PC-3 (cell line): ENCODE measurements at regions not wholly inside any gene's neighbourhood (a gene's known extent, or its start where the extent isn't known, plus 50 kb on each side); places are given as distances from the start of the nearest gene placed in this dataset.

ENCODE experiments used
- ATAC-seq: fragments of 200-7000 bp; cut with Tn5 transposase; 2 replicates; pipeline ENCODE4 v1.9.1; 2020; ENCODE audit warnings: mild to moderate bottlenecking, moderate library complexity
- BruUV-seq: library from RNA; stranded (reverse); fragments of 400-500 nt; replicated peaks from 2 replicates; lab custom pipeline; 2021; lab: Mats Ljungman, UMichigan
- CTCF ChIA-PET: fragments of 300-600 bp; sonication (Branson Sonifier 250); formaldehyde crosslinking; loops from one replicate; lab custom pipeline; 2022; ENCODE audit warnings: antibody characterized with exemption; lab: Charles Lee
- POLR2A ChIA-PET: fragments of 300-600 bp; sonication (Branson Sonifier 250); formaldehyde crosslinking; loops from one replicate; lab custom pipeline; 2022; ENCODE audit warnings: antibody characterized with exemption; ENCODE audit not compliant: unreplicated experiment; lab: Charles Lee
- DNase-seq: peaks from one replicate; pipeline ENCODE4 v3.0.0-alpha.2; 2015
- H2AFZ ChIP-seq: fragments of 300-600 bp; sonication (generic); 2 replicates; pipeline ENCODE4 v1.6.0; 2016; ENCODE audit warnings: antibody characterized with exemption, low read length
- H3F3A ChIP-seq: fragments of 300-600 bp; sonication (generic); one replicate; pipeline ENCODE4 v1.6.0; 2017; ENCODE audit warnings: antibody characterized with exemption, low read length, control low read depth, mild to moderate bottlenecking; ENCODE audit not compliant: unreplicated experiment
- H3K27ac ChIP-seq: fragments of 300-600 bp; sonication (generic); 2 replicates; pipeline ENCODE4 v1.5.1; 2016; ENCODE audit warnings: mild to moderate bottlenecking, low read length
- H3K27me3 ChIP-seq: fragments of 300-600 bp; sonication (generic); 2 replicates; pipeline ENCODE4 v1.6.1; 2016; ENCODE audit warnings: low read length, mixed read lengths
- H3K36me3 ChIP-seq: fragments of 300-600 bp; sonication (generic); 2 replicates; pipeline ENCODE4 v1.6.1; 2016; ENCODE audit warnings: low read depth, mixed run types, low read length, mixed read lengths
- H3K4me1 ChIP-seq: fragments of 300-600 bp; sonication (generic); 2 replicates; pipeline ENCODE4 v1.5.1; 2016; ENCODE audit warnings: low read length; ENCODE audit not compliant: insufficient read depth
- H3K4me2 ChIP-seq: fragments of 300-600 bp; sonication (generic); 2 replicates; pipeline ENCODE4 v1.6.0; 2016; ENCODE audit warnings: low read length
- H3K4me3 ChIP-seq: fragments of 300-600 bp; sonication (generic); 2 replicates; pipeline ENCODE4 v1.5.1; 2016; ENCODE audit warnings: mild to moderate bottlenecking, low read length, mixed read lengths
- H3K79me2 ChIP-seq: fragments of 300-600 bp; sonication (generic); 2 replicates; pipeline ENCODE4 v1.6.1; 2017; ENCODE audit warnings: low read length, mixed read lengths
- H3K9ac ChIP-seq: fragments of 300-600 bp; sonication (generic); 2 replicates; pipeline ENCODE4 v1.6.0; 2016; ENCODE audit warnings: mild to moderate bottlenecking, low read length
- H3K9me2 ChIP-seq: fragments of 300-600 bp; sonication (generic); replicated peaks from 2 replicates; pipeline ENCODE4 v1.6.1; 2016; ENCODE audit warnings: mixed run types, low read length, mixed read lengths
- H3K9me3 ChIP-seq: fragments of 300-600 bp; sonication (generic); 2 replicates; pipeline ENCODE4 v1.6.1; 2016; ENCODE audit warnings: low read length, mixed read lengths
- H4K20me1 ChIP-seq: fragments of 300-600 bp; sonication (generic); 2 replicates; pipeline ENCODE4 v1.6.1; 2016; ENCODE audit warnings: low read length, mixed read lengths
- CTCF ChIP-seq: fragments of 300-600 bp; sonication (generic); conservative IDR thresholded peaks from 2 replicates; pipeline ENCODE4 v1.5.1; 2017; ENCODE audit warnings: antibody characterized with exemption, low read depth, mild to moderate bottlenecking, low read length
- EZH2 ChIP-seq: fragments of 300-600 bp; sonication (generic); IDR thresholded peaks from one replicate; pipeline ENCODE4 v1.6.1; 2017; ENCODE audit warnings: antibody characterized with exemption, mild to moderate bottlenecking, low read length; ENCODE audit not compliant: unreplicated experiment
- EZH2phosphoT487 ChIP-seq: fragments of 300-600 bp; sonication (generic); IDR thresholded peaks from 2 replicates; pipeline ENCODE4 v1.6.1; 2018; ENCODE audit warnings: mild to moderate bottlenecking, antibody characterized with exemption, low read length, borderline replicate concordance
- intact Hi-C: fragments of 100-400 bp; cut with micrococcal nuclease; formaldehyde crosslinking; loops from 2 replicates; pipeline ENCODE4 v1.9.0; 2023

DNA sequence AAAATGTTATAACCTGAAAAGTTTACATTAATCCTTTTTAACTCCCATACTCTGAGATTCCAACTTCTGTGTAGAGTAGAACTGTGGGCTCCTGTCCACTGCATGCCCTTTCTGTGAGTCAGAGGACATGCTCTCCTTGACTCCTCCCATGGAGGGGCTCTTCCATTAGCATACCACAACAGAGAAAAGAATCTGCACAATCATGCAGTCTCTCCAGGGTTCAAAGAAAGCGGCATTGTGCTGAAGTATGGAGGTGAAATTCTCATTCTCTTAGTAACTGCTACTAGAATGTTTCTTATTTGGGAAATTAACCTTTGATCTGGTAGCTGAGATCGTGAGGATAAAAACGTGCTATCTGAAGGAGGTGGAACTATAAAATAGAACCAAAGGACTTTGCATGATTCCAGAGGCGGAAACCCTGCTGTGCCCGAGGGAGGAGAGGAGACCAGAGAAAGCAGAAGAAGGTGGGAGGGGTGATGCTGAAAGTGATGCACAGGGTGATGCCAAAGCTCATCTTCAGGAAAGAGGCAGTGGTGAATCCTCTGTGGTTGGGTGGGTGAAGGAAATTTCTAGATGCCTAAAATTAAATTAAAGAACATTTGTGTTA is 202.2 kb upstream of the PCSK2 start:
- H3F3A ChIP-seq, result no peaks in the 10 kb centered on the region
- no peaks in the 10 kb centered on the region for H3K9me3 ChIP-seq
- no peak overlapping the region for H3K4me3 ChIP-seq
- ATAC-seq (no peak), DNase-seq (no peak)
- H3K79me2 ChIP-seq, result no peaks in the 10 kb centered on the region
- POLR2A ChIA-PET, result no interaction called here
- H3K36me3 ChIP-seq, result no peaks in the 10 kb centered on the region
- intact Hi-C loops, result no loop called here
- H3K27ac ChIP-seq, result no peak overlapping the region
- H3K9me2 ChIP-seq, result no peaks in the 10 kb centered on the region
- H4K20me1 ChIP-seq, result no peaks in the 10 kb centered on the region
- CTCF ChIA-PET, result no interaction called here
- TF ChIP-seq EZH2phosphoT487 (no peak), CTCF (no peak)
- H2AFZ ChIP-seq, result no peak overlapping the region
- BruUV-seq, result no TSS peak
- H3K9ac ChIP-seq, result no peak overlapping the region
- H3K4me1 ChIP-seq, result no peaks in the 10 kb centered on the region
- H3K27me3 ChIP-seq, result peaks cover 39% of the 10 kb centered on the region
- no peak overlapping the region for H3K4me2 ChIP-seq

DNA sequence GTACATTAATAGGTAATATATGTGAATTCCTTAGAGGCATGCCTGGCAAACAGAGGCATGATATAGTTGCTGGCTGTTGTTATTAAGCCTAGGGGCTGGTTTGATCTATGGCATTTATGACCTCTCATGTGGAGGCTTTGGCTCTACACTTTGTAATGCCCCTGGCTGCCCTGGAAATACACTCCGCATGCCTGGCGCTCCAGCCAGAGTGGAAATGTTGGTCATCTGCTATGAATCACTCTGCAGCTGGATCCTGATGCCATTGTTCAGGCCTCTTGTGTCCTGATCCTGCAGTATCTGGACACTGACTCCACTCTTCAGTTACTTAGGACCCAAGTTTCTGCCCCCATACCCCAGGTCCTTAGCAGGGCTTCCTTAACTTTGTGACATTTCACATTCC is 200.5 kb upstream of the PCSK2 start:
- Histone ChIP-seq H3K27me3 (peaks cover 45% of the 10 kb centered on the region), H3K4me2 (no peak overlapping the region), H2AFZ (no peak overlapping the region), H3K9me2 (no peaks in the 10 kb centered on the region), H3K36me3 (no peaks in the 10 kb centered on the region), H3K4me3 (no peak overlapping the region), H4K20me1 (no peaks in the 10 kb centered on the region), H3K9me3 (no peaks in the 10 kb centered on the region), H3K79me2 (no peaks in the 10 kb centered on the region), H3K27ac (no peak overlapping the region), H3K9ac (no peak overlapping the region), H3F3A (no peaks in the 10 kb centered on the region), H3K4me1 (no peaks in the 10 kb centered on the region)
- TF ChIP-seq CTCF, result no peak
- no peak for TF ChIP-seq EZH2phosphoT487
- no peak for TF ChIP-seq EZH2
- ChIA-PET POLR2A (no interaction called here), CTCF (no interaction called here)
- ATAC-seq, result no peak
- intact Hi-C loops, result no loop called here
- BruUV-seq, result no TSS peak
- DNase-seq, result no peak

- no peaks in the 10 kb centered on the region for H3K36me3 ChIP-seq
- ChIA-PET POLR2A (no interaction called here), CTCF (no interaction called here)
- ATAC-seq (no peak), DNase-seq (no peak)
- no TSS peak for BruUV-seq
- no peaks in the 10 kb centered on the region for H3F3A ChIP-seq
- H3K79me2 ChIP-seq, result no peaks in the 10 kb centered on the region
- TF ChIP-seq CTCF, result no peak
- no peak for TF ChIP-seq EZH2
- no peak for TF ChIP-seq EZH2phosphoT487
- H3K9me2 ChIP-seq, result no peaks in the 10 kb centered on the region
- intact Hi-C loops, result no loop called here
- H3K9ac ChIP-seq, result no peak overlapping the region
- H3K27me3 ChIP-seq, result peaks cover 33% of the 10 kb centered on the region
- no peak overlapping the region for H2AFZ ChIP-seq
- no peaks in the 10 kb centered on the region for H3K4me1 ChIP-seq
- H3K27ac ChIP-seq, result no peak overlapping the region
- H3K9me3 ChIP-seq, result no peaks in the 10 kb centered on the region
- no peak overlapping the region for H3K4me3 ChIP-seq
- H3K4me2 ChIP-seq, result no peak overlapping the region
- H4K20me1 ChIP-seq, result no peaks in the 10 kb centered on the region
These were observed 197.1 kb upstream of the PCSK2 start for GRCh38 chr20:17029698-17030097.
